ENCODE measurements at regions not wholly inside any gene's neighbourhood (a gene's known extent, or its start where the extent isn't known, plus 50 kb on each side); places are given as distances from the start of the nearest gene placed in this dataset.

DNA sequence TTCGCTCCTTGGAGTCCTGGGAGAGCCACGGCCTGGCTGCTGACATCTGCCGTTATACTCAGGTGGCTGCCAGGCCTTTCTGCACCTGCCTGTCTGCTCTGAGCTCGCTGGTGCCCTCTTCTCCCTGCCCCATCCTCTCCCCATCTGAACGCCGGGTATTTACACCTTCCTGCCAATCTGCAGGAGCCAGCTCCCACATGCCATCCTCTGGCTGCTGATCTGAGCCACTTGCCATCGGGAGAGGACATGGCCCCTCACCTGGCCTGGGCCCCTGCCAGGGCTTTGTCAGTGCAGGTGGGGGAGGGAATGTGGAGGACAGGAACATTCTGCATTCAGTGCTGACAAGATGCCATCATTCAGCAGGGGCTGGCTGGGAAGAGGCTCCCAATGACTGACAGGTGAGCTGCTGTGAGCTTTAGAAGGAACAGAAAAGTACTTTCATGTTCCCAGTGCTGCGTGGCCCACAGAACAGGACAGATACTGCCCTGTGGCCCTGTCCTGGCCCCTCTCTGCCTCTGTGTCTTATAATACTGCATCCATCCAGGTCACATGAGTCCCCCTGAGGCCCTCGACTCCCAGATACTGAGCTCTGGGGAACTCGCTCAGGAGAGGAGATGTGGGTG, 96.3 kb upstream of the ZNF469 start:
- BruUV-seq (replicated peaks), result no TSS peak
- H3K27me3 Mint-ChIP-seq (ENCODE audit: unreplicated experiment), result no peaks in the 10 kb centered on the region
- H3K4me3 Mint-ChIP-seq (ENCODE audit: low read depth, unreplicated experiment), result no peak overlapping the region
- no peak for DNase-seq
- H3K9me3 Mint-ChIP-seq (ENCODE audit: low read depth, unreplicated experiment), result no peaks in the 10 kb centered on the region
- no peaks in the 10 kb centered on the region for H3K36me3 Mint-ChIP-seq (ENCODE audit: insufficient read depth, unreplicated experiment)
- intact Hi-C loops (cut with micrococcal nuclease; ENCODE audit: unreplicated experiment), result loop anchor here (5.0 to 10.0 kb wide), 2 partner anchors 92 to 151 kb away; no protein-coding TSS in a partner anchor
- CTCF ChIA-PET, result interaction anchor here (0.6 to 2.3 kb wide), 6 partner anchors 12 to 377 kb away, joined by 3 to 26 read pairs (median 6); no protein-coding TSS in a partner anchor
- TF ChIP-seq, protein P1, sequence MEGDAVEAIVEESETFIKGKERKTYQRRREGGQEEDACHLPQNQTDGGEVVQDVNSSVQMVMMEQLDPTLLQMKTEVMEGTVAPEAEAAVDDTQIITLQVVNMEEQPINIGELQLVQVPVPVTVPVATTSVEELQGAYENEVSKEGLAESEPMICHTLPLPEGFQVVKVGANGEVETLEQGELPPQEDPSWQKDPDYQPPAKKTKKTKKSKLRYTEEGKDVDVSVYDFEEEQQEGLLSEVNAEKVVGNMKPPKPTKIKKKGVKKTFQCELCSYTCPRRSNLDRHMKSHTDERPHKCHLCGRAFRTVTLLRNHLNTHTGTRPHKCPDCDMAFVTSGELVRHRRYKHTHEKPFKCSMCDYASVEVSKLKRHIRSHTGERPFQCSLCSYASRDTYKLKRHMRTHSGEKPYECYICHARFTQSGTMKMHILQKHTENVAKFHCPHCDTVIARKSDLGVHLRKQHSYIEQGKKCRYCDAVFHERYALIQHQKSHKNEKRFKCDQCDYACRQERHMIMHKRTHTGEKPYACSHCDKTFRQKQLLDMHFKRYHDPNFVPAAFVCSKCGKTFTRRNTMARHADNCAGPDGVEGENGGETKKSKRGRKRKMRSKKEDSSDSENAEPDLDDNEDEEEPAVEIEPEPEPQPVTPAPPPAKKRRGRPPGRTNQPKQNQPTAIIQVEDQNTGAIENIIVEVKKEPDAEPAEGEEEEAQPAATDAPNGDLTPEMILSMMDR (IDR thresholded peaks at IDR 0.05; ENCODE audit: unreplicated experiment), result no peak
- H3K27ac Mint-ChIP-seq (ENCODE audit: unreplicated experiment), result no peak overlapping the region
- H3K4me1 Mint-ChIP-seq (ENCODE audit: low read depth, unreplicated experiment), result peaks cover 19% of the 10 kb centered on the region

DNA sequence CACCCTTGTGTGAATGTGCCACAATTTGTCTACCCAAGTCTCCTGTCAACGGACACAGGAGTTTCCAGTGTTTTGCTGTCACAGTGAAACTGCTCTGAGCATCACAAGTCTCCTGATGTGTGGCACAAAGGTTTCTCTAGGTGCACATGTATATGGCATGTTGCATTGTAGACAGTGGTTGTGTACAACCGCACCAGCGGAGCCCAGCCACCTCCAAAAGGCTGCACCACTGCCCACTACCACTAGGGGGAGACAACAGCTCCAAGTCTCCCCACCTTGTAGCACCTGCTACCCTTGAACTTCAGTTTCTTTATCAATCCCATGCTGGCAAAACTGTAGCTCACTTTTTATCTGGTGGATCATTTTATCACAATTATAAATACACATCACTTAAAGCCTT, 95.5 kb upstream of the ZNF469 start:
- intact Hi-C loops (cut with micrococcal nuclease; ENCODE audit: unreplicated experiment), result loop anchor here (5.0 to 10.0 kb wide), 2 partner anchors 92 to 150 kb away; no protein-coding TSS in a partner anchor
- no peak overlapping the region for H3K4me3 Mint-ChIP-seq (ENCODE audit: low read depth, unreplicated experiment)
- peaks cover 11% of the 10 kb centered on the region for H3K4me1 Mint-ChIP-seq (ENCODE audit: low read depth, unreplicated experiment)
- no peak overlapping the region for H3K27ac Mint-ChIP-seq (ENCODE audit: unreplicated experiment)
- no peaks in the 10 kb centered on the region for H3K27me3 Mint-ChIP-seq (ENCODE audit: unreplicated experiment)
- CTCF ChIA-PET, result interaction anchor here (1.1 to 2.3 kb wide), 7 partner anchors 9 to 150 kb away, joined by 3 to 26 read pairs (median 4); no protein-coding TSS in a partner anchor
- no peaks in the 10 kb centered on the region for H3K36me3 Mint-ChIP-seq (ENCODE audit: insufficient read depth, unreplicated experiment)
- TF ChIP-seq, protein P1 (IDR thresholded peaks at IDR 0.05; ENCODE audit: unreplicated experiment), result peak; percentile 98
- no TSS peak for BruUV-seq (replicated peaks)
- DNase-seq, result peak; percentile 86
- no peaks in the 10 kb centered on the region for H3K9me3 Mint-ChIP-seq (ENCODE audit: low read depth, unreplicated experiment)

DNA sequence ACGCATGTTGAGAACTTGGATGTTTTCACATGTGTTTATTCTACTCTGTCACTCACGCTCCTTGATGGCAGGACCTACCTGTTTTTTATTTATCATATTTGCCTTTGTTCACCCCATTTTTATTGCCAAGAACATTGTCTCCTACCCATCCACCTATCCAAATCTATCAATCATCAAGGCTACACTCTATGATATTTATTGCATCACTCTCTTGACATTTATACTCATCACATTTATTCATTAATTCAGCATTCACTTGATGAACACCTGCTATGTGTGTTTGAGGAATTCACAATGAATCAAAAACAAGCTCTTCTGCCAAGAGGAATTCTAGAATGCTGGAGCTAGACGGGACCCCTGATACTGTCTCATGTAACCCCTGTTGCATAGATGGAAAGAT, 94.5 kb upstream of the ZNF469 start:
- Mint-ChIP-seq H3K36me3 (ENCODE audit: insufficient read depth, unreplicated experiment) (no peaks in the 10 kb centered on the region), H3K4me1 (ENCODE audit: low read depth, unreplicated experiment) (peaks cover under 1% of the 10 kb centered on the region), H3K27ac (ENCODE audit: unreplicated experiment) (no peak overlapping the region), H3K4me3 (ENCODE audit: low read depth, unreplicated experiment) (no peak overlapping the region), H3K27me3 (ENCODE audit: unreplicated experiment) (peaks cover 10% of the 10 kb centered on the region), H3K9me3 (ENCODE audit: low read depth, unreplicated experiment) (peaks cover 4% of the 10 kb centered on the region)
- CTCF ChIA-PET, result interaction anchor here (1.4 to 2.1 kb wide), 2 partner anchors 8 to 10 kb away, joined by 4 to 8 read pairs; no protein-coding TSS in a partner anchor
- TF ChIP-seq, protein P1 (IDR thresholded peaks at IDR 0.05; ENCODE audit: unreplicated experiment), result no peak
- no TSS peak for BruUV-seq (replicated peaks)
- no peak for DNase-seq
- intact Hi-C loops (cut with micrococcal nuclease; ENCODE audit: unreplicated experiment), result loop anchor here (5.0 to 10.0 kb wide), 2 partner anchors 94 to 149 kb away; no protein-coding TSS in a partner anchor

- Mint-ChIP-seq H3K36me3 (ENCODE audit: insufficient read depth, unreplicated experiment) (no peaks in the 10 kb centered on the region), H3K27ac (ENCODE audit: unreplicated experiment) (no peak overlapping the region), H3K27me3 (ENCODE audit: unreplicated experiment) (peaks cover 17% of the 10 kb centered on the region), H3K4me3 (ENCODE audit: low read depth, unreplicated experiment) (no peak overlapping the region), H3K9me3 (ENCODE audit: low read depth, unreplicated experiment) (peaks cover 4% of the 10 kb centered on the region), H3K4me1 (ENCODE audit: low read depth, unreplicated experiment) (no peaks in the 10 kb centered on the region)
- CTCF ChIA-PET, result no interaction called here
- DNase-seq, result no peak
- no TSS peak for BruUV-seq (replicated peaks)
- intact Hi-C loops (cut with micrococcal nuclease; ENCODE audit: unreplicated experiment), result loop anchor here (5.0 to 10.0 kb wide), 2 partner anchors 94 to 148 kb away; no protein-coding TSS in a partner anchor
- TF ChIP-seq, protein P1 (IDR thresholded peaks at IDR 0.05; ENCODE audit: unreplicated experiment), result no peak
Measured at GRCh38 chr16:88289001-88289400, 93.8 kb upstream of the ZNF469 start.
